ENCODE measurements at regions not wholly inside any gene's neighbourhood (a gene's known extent, or its start where the extent isn't known, plus 50 kb on each side); places are given as distances from the start of the nearest gene placed in this dataset.
A peak's percentile ranks its signal among the peaks of the same experiment; 100 is the strongest.

DNA sequence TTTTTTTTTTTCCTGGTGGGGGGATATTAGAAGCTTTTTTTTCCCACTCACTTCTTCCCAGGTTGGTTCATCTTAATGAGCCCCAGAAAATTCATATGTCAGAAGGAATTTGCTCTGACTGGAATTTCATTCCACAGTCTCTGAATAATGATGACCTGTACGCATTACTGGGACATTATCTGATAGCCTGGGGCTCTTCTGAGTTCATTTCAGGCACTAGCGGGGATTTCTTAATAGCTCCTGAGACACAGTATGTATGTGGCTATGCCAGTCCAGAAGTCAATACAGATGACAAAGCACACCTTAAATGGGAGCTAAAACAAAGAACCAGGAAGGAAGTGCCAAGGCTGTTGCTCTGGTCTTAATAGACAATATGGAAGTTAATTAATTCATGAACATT, 295.2 kb upstream of the IGFBP7 start:
- TF ChIP-seq, protein P1, sequence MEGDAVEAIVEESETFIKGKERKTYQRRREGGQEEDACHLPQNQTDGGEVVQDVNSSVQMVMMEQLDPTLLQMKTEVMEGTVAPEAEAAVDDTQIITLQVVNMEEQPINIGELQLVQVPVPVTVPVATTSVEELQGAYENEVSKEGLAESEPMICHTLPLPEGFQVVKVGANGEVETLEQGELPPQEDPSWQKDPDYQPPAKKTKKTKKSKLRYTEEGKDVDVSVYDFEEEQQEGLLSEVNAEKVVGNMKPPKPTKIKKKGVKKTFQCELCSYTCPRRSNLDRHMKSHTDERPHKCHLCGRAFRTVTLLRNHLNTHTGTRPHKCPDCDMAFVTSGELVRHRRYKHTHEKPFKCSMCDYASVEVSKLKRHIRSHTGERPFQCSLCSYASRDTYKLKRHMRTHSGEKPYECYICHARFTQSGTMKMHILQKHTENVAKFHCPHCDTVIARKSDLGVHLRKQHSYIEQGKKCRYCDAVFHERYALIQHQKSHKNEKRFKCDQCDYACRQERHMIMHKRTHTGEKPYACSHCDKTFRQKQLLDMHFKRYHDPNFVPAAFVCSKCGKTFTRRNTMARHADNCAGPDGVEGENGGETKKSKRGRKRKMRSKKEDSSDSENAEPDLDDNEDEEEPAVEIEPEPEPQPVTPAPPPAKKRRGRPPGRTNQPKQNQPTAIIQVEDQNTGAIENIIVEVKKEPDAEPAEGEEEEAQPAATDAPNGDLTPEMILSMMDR (IDR thresholded peaks at IDR 0.05): no peak
- TF ChIP-seq EP300 (IDR thresholded peaks at IDR 0.05; ENCODE audit: borderline replicate concordance in 1 of 2, low read depth in 1 of 2, low read length in 1 of 2) (peak in 1 of 2 experiments; percentile 34; a peak in 1 of 4 replicates), GABPA (IDR thresholded peaks at IDR 0.05; ENCODE audit: low read depth) (no peak)

Data from SK-N-SH (cell line).